Memory B cell (primary cell): ENCODE measurements at regions not wholly inside any gene's neighbourhood (a gene's known extent, or its start where the extent isn't known, plus 50 kb on each side); places are given as distances from the start of the nearest gene placed in this dataset.
"Not testable (repeated sequence)": the region's sequence is repeated elsewhere in the genome, so short reads cannot be mapped to it uniquely, and the experiment has no call there.

Experiments
- ATAC-seq: fragments of 150-1000 bp; cut with Tn5 transposase; 2 replicates; pipeline ENCODE4 v1.10.0; 2021; ENCODE audit warnings: low read depth, mild to moderate bottlenecking, moderate library complexity
- DNase-seq, 2 donors: peaks; one replicate each; pipeline ENCODE4 v3.0.0; 2022; ENCODE audit warnings: low spot score in 2 of 2
- H3K27ac Mint-ChIP-seq: one replicate; pipeline ENCODE4 v1.8.0; 2022; ENCODE audit warnings: mild to moderate bottlenecking, moderate library complexity, mixed read lengths
- H3K27me3 Mint-ChIP-seq: one replicate; pipeline ENCODE4 v1.8.0; 2022; ENCODE audit warnings: mixed read lengths
- H3K36me3 Mint-ChIP-seq: one replicate; pipeline ENCODE4 v1.8.0; 2022; ENCODE audit warnings: mild to moderate bottlenecking, mixed read lengths
- H3K4me1 Mint-ChIP-seq: one replicate; pipeline ENCODE4 v1.8.0; 2022; ENCODE audit warnings: mixed read lengths
- H3K4me3 Mint-ChIP-seq: one replicate; pipeline ENCODE4 v1.8.0; 2022; ENCODE audit warnings: mild to moderate bottlenecking, moderate library complexity, mixed read lengths
- H3K9me3 Mint-ChIP-seq: one replicate; pipeline ENCODE4 v1.8.0; 2022; ENCODE audit warnings: mixed read lengths

- Mint-ChIP-seq H3K4me1 (no peaks in the 10 kb centered on the region), H3K27me3 (no peaks in the 10 kb centered on the region), H3K9me3 (peaks cover 3% of the 10 kb centered on the region), H3K27ac (no peak overlapping the region), H3K36me3 (no peaks in the 10 kb centered on the region), H3K4me3 (no peak overlapping the region)
- no peak for ATAC-seq
- no peak for DNase-seq
Observed at GRCh38 chr2:35962585-35963146, 392.9 kb upstream of the CRIM1 start.

- Mint-ChIP-seq H3K27me3 (no peaks in the 10 kb centered on the region), H3K4me3 (no peak overlapping the region), H3K9me3 (peaks cover 3% of the 10 kb centered on the region), H3K36me3 (no peaks in the 10 kb centered on the region), H3K4me1 (no peaks in the 10 kb centered on the region), H3K27ac (no peak overlapping the region)
- ATAC-seq: no peak
- DNase-seq: no peak
Observed at GRCh38 chr2:35960596-35960995, 395.0 kb upstream of the CRIM1 start.

GRCh38 chr2:35957053-35957452 lies 398.5 kb upstream of the CRIM1 start:
- H3K27ac Mint-ChIP-seq, ATAC-seq, DNase-seq, H3K36me3 Mint-ChIP-seq, H3K4me1 Mint-ChIP-seq, H3K4me3 Mint-ChIP-seq, H3K9me3 Mint-ChIP-seq, H3K27me3 Mint-ChIP-seq: not testable (repeated sequence)

- no peak for ATAC-seq
- H3K27ac Mint-ChIP-seq: no peak overlapping the region
Observed at GRCh38 chr2:35946478-35946877, 409.1 kb upstream of the CRIM1 start.

GRCh38 chr2:35938838-35939237 lies 416.7 kb upstream of the CRIM1 start:
- ATAC-seq (no peak), DNase-seq (no peak)
- no peak overlapping the region for H3K27ac Mint-ChIP-seq
- H3K27me3 Mint-ChIP-seq: no peaks in the 10 kb centered on the region
- no peaks in the 10 kb centered on the region for H3K4me1 Mint-ChIP-seq
- no peak overlapping the region for H3K4me3 Mint-ChIP-seq
- no peaks in the 10 kb centered on the region for H3K36me3 Mint-ChIP-seq
- no peaks in the 10 kb centered on the region for H3K9me3 Mint-ChIP-seq

More at GRCh38 chr2:35946478-35946877, 409.1 kb upstream of the CRIM1 start:
- H3K4me3 Mint-ChIP-seq: no peak overlapping the region
- H3K4me1 Mint-ChIP-seq: no peaks in the 10 kb centered on the region
- H3K9me3 Mint-ChIP-seq: no peaks in the 10 kb centered on the region
- DNase-seq: no peak
- H3K27me3 Mint-ChIP-seq: no peaks in the 10 kb centered on the region
- no peaks in the 10 kb centered on the region for H3K36me3 Mint-ChIP-seq

- ATAC-seq (no peak), DNase-seq (no peak)
- Mint-ChIP-seq H3K27me3 (no peaks in the 10 kb centered on the region), H3K4me3 (no peak overlapping the region), H3K4me1 (no peaks in the 10 kb centered on the region), H3K9me3 (no peaks in the 10 kb centered on the region), H3K27ac (no peak overlapping the region), H3K36me3 (no peaks in the 10 kb centered on the region)
Observed at GRCh38 chr2:35933031-35933430, 422.5 kb upstream of the CRIM1 start.

GRCh38 chr2:35932276-35932963 lies 423.2 kb upstream of the CRIM1 start:
- no peak overlapping the region for H3K27ac Mint-ChIP-seq
- H3K9me3 Mint-ChIP-seq: peaks cover 2% of the 10 kb centered on the region
- no peaks in the 10 kb centered on the region for H3K4me1 Mint-ChIP-seq
- DNase-seq: no peak
- no peak overlapping the region for H3K4me3 Mint-ChIP-seq
- no peaks in the 10 kb centered on the region for H3K36me3 Mint-ChIP-seq
- H3K27me3 Mint-ChIP-seq: no peaks in the 10 kb centered on the region
- ATAC-seq: no peak

GRCh38 chr2:35931626-35932025 lies 424.0 kb upstream of the CRIM1 start:
- Mint-ChIP-seq H3K4me3 (no peak overlapping the region), H3K27me3 (no peaks in the 10 kb centered on the region), H3K4me1 (no peaks in the 10 kb centered on the region), H3K9me3 (peaks cover 3% of the 10 kb centered on the region), H3K27ac (no peak overlapping the region), H3K36me3 (no peaks in the 10 kb centered on the region)
- no peak for ATAC-seq
- DNase-seq: no peak

- Mint-ChIP-seq H3K4me1 (no peaks in the 10 kb centered on the region), H3K27ac (no peak overlapping the region), H3K27me3 (no peaks in the 10 kb centered on the region), H3K9me3 (peaks cover 3% of the 10 kb centered on the region), H3K36me3 (no peaks in the 10 kb centered on the region), H3K4me3 (no peak overlapping the region)
- DNase-seq: no peak
- ATAC-seq: no peak
Observed at GRCh38 chr2:35931115-35931514, 424.5 kb upstream of the CRIM1 start.

- H3K36me3 Mint-ChIP-seq: no peaks in the 10 kb centered on the region
- H3K4me3 Mint-ChIP-seq: no peak overlapping the region
- no peak overlapping the region for H3K27ac Mint-ChIP-seq
- no peaks in the 10 kb centered on the region for H3K4me1 Mint-ChIP-seq
- DNase-seq (no peak), ATAC-seq (no peak)
- peaks cover 5% of the 10 kb centered on the region for H3K9me3 Mint-ChIP-seq
- H3K27me3 Mint-ChIP-seq: no peaks in the 10 kb centered on the region
Observed at GRCh38 chr2:35929551-35929950, 426.0 kb upstream of the CRIM1 start.

- H3K9me3 Mint-ChIP-seq: no peaks in the 10 kb centered on the region
- H3K36me3 Mint-ChIP-seq: no peaks in the 10 kb centered on the region
- no peak overlapping the region for H3K27ac Mint-ChIP-seq
- ATAC-seq: no peak
- no peaks in the 10 kb centered on the region for H3K4me1 Mint-ChIP-seq
- no peak overlapping the region for H3K4me3 Mint-ChIP-seq
- DNase-seq: no peak
- H3K27me3 Mint-ChIP-seq: no peaks in the 10 kb centered on the region
Observed at GRCh38 chr2:35920061-35920460, 435.5 kb upstream of the CRIM1 start.

- no peak for ATAC-seq
- Mint-ChIP-seq H3K36me3 (no peaks in the 10 kb centered on the region), H3K4me3 (no peak overlapping the region), H3K4me1 (no peaks in the 10 kb centered on the region), H3K9me3 (peaks cover 1% of the 10 kb centered on the region), H3K27me3 (no peaks in the 10 kb centered on the region), H3K27ac (no peak overlapping the region)
- no peak for DNase-seq
Observed at GRCh38 chr2:35915261-35915660, 440.3 kb upstream of the CRIM1 start.

- Mint-ChIP-seq H3K36me3 (no peaks in the 10 kb centered on the region), H3K4me3 (peak overlapping the region; percentile 8), H3K9me3 (peaks cover 5% of the 10 kb centered on the region), H3K27me3 (no peaks in the 10 kb centered on the region), H3K4me1 (no peaks in the 10 kb centered on the region), H3K27ac (no peak overlapping the region)
- no peak for ATAC-seq
- DNase-seq: no peak
Observed at GRCh38 chr2:35891936-35892335, 463.6 kb upstream of the CRIM1 start.

- H3K4me3 Mint-ChIP-seq: no peak overlapping the region
- H3K36me3 Mint-ChIP-seq: no peaks in the 10 kb centered on the region
- H3K27ac Mint-ChIP-seq: no peak overlapping the region
- peaks cover 5% of the 10 kb centered on the region for H3K9me3 Mint-ChIP-seq
- DNase-seq (no peak), ATAC-seq (no peak)
- H3K4me1 Mint-ChIP-seq: no peaks in the 10 kb centered on the region
- H3K27me3 Mint-ChIP-seq: no peaks in the 10 kb centered on the region
Observed at GRCh38 chr2:35891528-35891927, 464.1 kb upstream of the CRIM1 start.

- Mint-ChIP-seq H3K27me3 (no peaks in the 10 kb centered on the region), H3K4me1 (no peaks in the 10 kb centered on the region), H3K4me3 (no peak overlapping the region), H3K27ac (no peak overlapping the region), H3K36me3 (no peaks in the 10 kb centered on the region), H3K9me3 (peaks cover 4% of the 10 kb centered on the region)
- DNase-seq (no peak), ATAC-seq (no peak)
Observed at GRCh38 chr2:35887146-35887545, 468.4 kb upstream of the CRIM1 start.
